GM19438 (cell line): ENCODE measurements at regions not wholly inside any gene's neighbourhood (a gene's known extent, or its start where the extent isn't known, plus 50 kb on each side); places are given as distances from the start of the nearest gene placed in this dataset.

Experiments
- ATAC-seq: cut with Tn5 transposase; IDR thresholded peaks from one replicate; pipeline ENCODE4 v1.9.1; 2021; ENCODE audit warnings: low read depth; ENCODE audit not compliant: unreplicated experiment

DNA sequence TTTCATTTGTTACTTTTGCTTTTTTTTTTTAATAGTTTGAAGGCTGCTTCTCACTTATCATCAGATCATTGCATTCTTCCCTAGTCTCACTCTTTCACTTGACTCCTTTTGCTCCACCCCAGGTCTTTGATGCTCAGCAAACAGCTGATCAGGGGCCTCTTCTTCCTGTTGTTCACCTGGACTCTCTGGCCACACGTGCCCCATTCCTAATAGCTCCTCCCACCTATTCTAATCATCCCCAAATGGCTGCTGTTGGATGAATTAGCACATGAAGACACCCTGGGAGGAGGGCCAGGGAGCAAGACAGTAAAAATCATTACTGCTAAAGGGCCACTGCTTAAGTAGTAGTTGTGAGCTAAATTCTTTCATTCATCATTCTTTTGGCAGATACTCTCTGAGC lies 119.5 kb downstream of the MAB21L3 start:
- ATAC-seq: no peak

DNA sequence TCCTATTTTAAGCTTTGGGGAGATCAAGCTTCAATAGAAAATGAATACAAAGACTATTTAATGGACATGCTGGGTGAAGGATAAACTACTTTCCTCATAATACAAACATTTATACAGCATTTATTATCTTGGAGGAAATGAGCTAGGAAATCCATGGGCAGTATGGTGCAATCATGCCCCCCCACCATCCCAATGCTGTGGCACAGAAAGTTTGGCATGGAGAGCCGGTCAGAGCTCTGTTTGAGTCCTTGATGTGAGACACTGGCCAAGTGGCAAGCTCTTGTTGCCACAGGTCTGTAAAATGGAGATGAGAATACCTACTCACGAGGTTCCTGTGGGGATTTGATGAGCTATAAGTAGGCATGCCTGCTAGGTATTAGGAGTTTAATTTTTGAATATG lies 120.6 kb downstream of the MAB21L3 start:
- ATAC-seq: no peak

DNA sequence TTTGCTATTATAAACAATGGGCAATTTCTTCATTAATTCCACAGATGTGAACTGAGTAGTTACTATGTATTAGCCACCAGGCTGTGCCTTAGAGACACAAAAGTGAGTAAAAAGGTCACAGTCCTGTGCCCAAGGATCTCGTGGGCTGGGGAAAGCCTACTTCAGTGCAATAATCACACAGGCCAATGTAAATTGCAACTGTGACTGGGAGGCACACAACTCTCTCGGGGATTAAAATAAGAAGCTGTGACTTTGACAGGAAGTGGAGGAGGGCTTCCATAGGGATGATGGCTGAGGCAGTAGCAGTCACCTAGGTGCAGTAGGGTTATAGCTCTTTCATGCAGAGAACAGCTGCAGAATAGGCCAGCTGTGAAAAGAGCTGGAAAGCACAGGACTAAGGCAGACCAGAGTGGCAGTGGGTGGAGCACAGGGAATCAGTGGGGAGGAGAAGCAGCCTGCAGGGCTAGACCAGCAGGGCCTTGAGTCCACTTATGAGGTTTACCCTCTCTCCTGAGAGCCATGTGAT lies 121.9 kb downstream of the MAB21L3 start:
- ATAC-seq: no peak

DNA sequence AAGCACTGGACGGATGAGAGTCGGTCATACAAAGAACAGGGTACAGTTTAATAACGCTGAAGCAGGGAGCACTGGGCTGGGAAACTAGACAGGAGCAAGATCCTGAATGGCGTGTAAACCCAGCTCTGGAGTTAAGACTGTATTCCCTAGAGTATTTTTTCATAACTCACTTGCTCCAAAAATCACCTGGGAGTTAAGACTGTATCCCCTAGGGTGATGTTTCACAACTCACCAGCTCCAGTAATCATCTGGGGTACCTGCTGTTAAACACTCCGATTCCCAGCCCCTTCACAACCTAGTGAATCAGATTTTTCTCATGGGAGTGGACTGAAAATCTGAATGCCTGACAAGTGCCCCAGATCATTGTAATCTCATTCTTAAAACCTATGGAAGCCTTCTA lies 123.2 kb downstream of the MAB21L3 start:
- no peak for ATAC-seq

DNA sequence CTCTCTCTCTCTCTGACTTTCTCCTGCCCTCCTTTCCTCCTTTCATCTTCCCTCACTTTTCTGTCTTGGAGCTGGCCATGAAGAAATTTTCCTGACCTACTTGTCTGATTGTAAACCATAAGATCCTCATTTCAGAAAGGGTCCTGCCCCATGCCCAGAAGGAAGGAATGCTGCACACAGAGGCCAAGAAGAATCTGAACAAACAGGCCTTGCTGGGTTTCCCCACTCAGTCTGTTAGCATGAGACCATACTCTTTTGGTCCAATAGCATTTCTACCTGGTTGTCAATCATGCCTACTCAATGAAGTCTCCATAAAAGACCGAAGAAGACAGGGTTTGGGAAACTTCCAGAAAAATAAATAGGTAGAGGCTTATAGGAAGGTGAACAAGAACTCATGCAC lies 128.7 kb downstream of the MAB21L3 start:
- no peak for ATAC-seq

DNA sequence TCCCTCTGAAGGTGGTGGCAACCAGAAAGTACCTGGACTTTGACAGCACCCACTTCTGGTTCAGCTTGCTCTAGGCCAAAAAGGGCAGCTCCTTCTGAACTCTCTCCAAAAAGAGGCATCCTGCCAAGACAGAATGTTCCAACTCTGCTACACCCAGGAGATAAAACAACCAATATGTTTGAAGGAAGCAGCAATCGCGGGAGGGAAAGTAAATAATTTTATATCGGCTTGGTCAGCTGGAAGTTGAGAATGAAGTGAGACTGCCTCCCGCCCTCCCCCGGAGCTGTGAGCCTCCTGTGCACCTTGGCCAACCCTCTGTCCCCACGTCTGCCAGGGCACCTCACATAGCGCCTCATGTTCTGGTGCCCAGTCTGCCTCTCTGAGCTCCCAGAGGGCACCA lies 130.3 kb upstream of the ATP1A1 start:
- no peak for ATAC-seq

DNA sequence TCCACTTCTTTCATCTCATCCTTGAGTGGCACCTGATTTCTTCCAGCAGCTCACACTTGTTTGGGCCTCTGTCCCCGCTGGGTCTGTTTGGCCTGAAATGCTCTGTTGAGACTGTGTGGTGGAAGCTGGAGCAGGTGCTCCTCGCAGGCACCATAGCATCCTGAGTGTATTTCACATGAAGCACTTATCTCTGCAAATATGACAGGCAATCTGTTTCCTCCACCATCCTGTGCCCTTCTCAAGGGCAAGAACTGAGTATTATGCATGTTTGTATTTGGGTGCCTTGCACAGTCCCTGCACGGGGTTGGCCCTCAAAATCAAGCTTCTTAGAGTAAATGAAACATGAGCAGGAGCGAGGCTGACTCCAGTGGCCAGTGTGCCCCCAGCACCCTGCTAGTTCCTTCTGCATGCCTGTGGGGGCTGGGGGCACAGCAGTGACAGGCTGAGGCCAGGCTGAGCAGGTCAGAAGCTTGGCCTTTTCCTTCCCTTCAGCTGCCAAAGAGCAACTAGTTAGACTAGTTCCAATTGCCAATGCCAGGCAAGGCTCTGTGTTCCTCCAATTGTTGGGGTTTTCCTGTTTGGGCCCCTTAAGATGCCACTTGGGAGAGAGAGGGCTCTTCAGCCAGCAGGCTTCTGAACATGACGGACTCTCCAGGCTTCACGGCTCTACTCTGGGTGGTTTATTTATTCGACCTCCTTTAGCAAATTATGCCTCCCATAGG lies 129.6 kb upstream of the ATP1A1 start:
- no peak for ATAC-seq

DNA sequence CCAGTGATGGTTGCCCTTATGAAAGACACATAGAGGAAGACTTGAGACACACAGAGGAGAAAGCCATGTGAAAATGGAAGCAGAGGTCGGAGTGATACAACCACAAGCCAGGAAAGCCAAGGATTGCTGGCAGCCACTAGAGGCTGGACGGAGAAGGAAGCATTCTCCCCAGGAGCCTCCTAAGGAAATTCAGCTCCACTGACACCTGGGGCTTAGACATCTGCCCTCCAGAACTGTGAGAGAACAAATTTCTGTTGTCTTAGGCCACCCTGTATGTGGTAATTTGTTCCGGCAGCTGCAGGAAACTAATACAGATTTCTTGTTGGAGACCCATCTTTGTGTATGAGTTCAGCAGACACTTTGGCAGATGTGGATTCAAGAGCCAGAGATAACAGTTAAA lies 126.9 kb upstream of the ATP1A1 start:
- ATAC-seq: no peak

DNA sequence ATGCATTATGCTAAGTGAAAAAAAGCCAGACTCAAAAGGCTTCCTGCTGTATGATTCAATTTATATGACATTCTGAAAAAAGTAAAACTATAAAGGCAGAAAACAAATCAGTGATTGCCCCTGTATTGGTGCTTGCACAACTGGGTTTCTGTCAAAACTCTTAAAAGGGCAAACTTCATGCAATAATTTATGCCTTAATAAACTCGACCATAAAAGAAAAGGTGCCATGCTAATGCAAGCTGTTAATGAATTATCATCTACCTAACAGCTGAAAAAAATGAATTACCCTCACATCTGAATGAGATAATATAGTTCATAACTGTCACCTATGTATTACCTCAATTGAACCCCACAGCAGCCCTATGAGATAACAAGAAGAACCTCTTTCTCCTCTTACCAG lies 120.8 kb upstream of the ATP1A1 start:
- ATAC-seq: no peak

DNA sequence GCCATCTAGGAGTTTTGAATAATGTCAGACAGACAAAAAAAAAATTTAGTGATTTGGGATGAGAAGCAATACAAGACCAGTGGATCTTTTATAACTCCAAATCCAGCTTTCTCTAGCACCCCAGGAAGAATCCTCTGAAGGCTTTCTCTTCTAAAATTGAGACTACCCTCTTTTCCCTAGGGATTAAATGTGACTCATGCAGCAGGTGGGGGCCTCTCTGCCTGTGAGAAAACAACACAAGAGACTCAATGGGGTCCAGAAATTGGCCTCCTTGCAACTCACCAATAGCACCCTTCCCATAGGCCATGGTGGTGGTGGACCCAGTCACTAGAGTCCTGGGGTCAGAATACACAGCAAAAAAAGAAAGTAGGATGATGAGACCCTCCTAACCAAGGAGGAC lies 120.3 kb upstream of the ATP1A1 start:
- no peak for ATAC-seq

DNA sequence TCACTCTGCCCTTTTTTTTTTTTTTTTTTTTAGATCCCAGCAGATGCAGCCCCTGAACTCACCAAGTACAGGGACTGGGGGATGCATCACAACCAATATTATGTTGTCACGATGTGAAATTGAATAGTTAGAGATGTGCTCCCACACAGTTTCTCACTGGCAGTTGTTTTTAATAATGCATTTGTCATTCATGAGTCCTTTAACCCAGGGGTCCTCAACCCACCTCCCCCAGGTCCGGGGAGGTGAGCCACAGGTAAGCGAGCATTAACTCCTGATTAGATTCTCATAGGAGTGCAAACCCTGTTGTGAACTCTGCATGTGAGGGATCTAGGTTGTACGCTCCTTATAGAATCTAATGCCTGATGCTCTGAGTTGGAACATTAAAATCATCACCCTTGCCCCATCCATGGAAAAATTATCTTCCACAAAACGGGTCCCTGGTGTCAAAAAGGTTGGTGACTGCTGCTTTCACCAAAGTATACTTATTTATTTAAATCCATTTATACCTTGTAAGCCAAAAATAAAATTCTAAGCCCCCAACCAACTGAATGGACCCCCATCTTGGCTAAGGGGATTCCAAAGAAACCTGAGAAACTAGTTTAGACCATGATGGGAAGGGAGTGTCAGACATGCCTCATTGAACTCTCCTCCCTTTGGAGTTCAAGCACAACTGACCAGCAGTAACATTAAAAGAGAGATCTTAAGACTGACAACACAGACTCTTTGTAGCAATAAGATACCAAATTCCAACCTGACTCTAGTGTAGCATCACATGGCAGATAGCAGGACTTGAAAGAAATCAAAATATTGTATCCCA lies 119.3 kb upstream of the ATP1A1 start:
- no peak for ATAC-seq

DNA sequence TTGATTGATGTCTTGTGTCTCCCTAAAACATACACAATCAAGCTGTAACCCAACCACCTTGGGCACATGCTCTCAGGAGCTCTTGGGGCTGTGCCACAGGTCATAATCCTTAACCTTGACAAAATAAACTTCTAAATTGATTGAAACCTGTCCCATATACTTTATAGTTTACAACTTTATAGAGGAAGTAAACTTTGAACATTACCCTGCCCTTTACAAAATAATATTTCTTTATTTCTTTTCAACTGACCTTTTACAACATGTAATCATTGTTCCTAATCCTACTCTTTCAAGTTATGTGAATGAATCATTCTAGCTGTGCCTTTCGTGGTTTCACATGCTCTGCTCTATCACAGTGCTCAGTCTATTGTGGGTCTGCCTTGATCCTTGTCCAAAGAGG lies 118.3 kb upstream of the ATP1A1 start:
- no peak for ATAC-seq

DNA sequence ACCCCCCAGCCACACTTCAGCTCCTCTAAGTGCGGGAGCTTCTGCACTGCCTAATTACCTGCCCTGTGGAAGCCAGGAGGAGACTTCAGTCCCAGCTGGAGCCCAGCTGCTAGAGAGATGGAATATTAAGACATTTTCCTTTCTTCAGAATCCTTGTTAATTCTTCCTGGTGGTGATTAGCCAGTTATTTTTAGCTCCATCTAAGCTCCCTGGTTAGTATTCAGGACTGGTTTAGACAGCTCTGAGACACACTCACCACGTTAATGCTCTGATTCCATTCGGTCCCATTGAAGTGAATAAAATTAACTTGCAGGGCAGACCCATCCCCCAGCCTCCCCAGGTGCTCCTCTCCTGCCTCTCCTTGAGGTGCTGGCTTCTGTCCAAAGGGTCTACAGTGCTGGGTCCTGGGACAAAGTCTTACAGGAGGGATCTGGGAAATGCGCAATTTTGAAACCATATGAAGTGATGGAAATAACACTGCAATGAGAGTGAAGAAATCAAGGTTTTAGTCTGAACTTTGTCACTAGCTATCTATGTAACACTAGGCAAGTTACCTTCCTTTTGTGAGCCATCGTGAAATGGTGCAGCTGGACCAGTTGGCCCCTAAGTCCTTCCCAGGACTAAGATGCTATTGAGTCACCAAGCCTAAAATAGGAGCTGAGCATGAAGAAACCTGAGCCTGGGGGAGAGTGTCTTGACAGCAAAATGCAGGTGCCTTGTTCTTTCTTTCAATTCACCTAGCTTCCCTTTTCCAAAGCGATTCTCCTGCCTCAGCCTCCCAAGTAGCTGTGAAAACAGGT lies 117.4 kb upstream of the ATP1A1 start:
- ATAC-seq: no peak

DNA sequence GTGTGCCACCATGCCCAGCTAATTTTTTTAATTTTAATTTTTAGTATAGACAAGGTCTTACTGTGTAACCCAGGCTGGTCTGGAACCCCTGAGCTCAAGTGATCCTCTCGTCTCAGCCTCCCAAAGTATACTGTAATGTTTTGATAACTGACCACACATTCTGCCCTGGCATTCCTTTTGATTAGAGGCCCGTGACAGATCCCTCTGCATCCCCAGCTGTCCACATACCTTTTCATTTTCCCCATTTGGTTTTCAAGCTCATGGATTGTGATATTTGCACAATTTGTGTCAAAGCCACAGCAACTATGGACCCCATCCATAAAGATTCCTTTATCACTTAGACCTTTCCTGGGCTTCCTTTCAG lies 116.8 kb upstream of the ATP1A1 start:
- no peak for ATAC-seq

DNA sequence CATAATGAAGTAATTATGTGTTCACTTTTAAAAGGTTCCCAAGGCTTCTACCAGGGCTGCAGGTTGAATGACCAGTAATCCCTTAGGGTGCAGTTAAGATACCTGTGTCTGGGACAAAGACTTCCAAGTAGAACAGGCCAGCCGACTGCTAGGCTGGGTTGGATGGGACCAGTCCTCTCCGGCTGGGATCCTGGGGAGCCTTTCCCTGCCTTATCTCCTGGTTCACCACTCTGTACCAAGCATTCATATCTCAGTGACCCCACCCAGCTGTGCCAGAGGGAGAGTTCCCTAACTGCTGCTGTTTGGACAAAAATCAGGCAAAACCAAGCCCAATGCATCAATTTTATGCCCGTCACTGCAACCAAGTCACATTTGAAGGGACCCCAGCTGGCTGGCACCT lies 116.2 kb upstream of the ATP1A1 start:
- no peak for ATAC-seq

DNA sequence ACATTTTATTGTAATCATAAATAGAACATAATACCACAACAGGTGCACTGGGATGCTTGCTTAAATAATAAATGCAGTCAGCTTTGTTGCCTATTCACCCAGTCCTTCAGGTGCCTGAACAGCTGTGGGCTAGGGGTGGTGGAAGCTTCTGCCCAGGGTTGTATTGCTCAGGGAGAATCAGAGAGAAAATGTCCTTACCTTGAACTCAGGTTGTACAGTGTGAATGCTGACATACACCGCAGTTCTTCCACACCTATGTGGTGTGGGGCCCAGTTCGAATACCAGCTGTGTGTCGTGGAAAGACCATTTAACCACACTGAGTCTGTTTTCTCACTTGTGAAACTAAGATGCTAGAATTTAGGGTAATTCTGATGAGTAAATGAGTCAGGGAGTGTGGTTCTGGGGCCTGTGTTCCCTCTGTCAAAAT lies 115.7 kb upstream of the ATP1A1 start:
- ATAC-seq: no peak

DNA sequence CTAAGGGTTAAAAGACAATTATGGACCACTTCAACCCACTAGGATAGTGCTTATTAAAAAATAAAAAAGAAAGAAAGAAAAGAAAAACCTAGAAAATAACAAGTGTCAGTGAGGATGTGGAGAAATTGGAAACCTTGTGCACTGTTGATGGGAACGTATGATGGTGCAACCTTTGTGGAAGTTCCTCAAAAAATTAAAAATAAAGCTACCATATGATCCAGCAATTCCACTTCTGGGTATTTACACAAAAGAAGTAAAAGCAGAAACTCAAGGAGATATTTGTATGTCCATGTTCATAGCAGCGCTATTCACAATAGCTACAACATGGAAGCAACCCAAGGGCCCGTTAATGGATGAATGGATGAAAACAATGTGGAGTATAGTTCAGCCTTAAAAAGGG lies 115.2 kb upstream of the ATP1A1 start:
- ATAC-seq: no peak

DNA sequence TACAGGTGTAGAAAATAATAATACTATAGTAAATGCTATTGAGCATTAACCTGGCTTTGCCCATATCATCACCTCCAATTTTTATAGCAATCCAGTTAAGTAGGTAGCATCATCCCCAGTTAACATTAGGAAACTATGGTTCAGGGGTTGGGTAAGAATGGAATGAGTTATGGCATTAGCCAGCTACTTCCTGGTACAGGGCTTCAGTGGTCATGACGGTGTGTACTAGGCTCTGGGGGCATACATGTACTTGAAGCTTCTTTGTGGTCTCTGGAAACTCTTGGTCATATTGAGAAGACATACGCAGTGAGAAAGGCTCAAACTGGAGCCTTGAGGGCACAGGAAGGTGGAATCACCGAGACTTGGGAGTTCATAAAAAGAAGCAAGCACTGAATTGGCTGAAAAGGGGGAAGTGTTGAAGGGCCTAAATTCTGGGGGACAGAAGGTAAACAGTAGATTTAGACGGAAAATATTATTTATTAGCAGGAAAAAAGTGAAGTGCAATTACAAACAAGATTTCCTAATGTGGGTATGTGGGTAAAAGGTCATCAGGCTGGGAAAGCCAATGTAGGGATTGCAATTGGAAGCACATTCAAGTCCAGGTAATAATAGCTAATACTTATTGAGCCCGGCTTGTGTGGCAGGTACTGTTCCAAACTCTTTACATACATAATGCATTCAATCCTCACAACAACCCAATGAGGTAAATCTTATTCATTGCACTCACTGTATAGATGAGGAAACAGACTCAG lies 114.2 kb upstream of the ATP1A1 start:
- no peak for ATAC-seq

DNA sequence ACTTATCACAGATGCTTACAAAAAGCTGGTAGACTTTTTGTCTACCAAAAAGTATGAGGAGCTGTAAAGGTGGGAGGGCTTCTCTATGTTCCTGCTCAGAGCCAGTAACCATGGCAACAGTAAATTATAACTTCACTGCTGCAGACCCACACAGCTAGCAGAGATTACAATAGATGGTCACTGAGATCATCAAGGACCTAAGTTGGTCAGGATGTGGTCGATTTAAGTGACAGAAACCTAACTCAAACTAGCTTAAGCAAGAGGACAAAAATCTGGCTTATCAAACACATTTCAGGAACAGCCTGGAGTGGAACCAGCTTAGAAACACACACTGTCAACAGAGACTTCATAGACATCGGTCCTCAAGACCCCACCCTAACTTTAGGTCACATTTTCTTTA lies 113.4 kb upstream of the ATP1A1 start:
- ATAC-seq: no peak

DNA sequence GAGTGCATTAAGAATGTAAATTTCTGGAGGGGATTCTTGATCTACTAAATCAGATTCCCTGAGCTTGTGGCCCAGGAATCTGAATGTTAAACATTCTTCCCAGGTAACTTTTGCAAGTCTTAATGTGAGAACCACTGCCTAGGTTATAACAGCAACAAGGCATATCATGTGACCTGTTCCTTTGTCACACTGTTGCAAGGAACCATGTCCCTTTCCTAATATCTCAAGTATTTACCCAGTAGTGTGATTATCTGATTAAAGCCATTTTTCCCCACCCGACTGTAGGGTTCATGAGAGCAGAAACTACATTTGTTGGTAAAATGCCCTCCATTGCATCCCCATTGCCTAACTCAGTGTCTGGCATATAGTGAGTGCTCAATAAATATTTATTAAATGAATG lies 112.9 kb upstream of the ATP1A1 start:
- ATAC-seq: no peak

DNA sequence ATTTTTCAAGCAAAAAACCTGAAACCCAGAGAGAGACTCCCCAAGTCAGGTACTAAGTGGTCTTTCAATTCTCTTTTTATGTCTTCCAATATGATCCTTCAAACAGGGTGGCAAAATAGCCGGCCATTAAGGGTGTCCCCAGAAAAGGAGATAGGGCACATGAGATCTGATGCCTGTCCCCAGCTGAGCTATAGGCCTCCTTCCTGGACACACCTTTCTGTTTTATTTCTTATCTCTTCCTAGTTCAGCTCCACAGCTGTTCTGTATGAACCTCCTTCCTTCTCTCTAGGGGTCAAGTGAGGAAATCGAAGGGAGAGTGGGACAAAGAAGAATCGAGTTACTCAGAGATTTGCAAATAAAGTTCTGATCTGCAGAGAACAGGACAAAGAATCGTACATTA lies 112.4 kb upstream of the ATP1A1 start:
- no peak for ATAC-seq
